NOMO-1 (cell line): ENCODE measurements at regions not wholly inside any gene's neighbourhood (a gene's known extent, or its start where the extent isn't known, plus 50 kb on each side); places are given as distances from the start of the nearest gene placed in this dataset.

ENCODE experiments used
- DNase-seq, 2 experiments: peaks; one replicate each; lab custom pipeline; 2025; ENCODE audit not compliant: unreplicated experiment in 2 of 2; lab: John Stamatoyannopoulos, UW

- DNase-seq = no peak
These were observed 146.7 kb upstream of the VANGL1 start for GRCh38 chr1:115495111-115495510.

- no peak for DNase-seq
These were observed 147.9 kb upstream of the VANGL1 start for GRCh38 chr1:115493834-115494233.

GRCh38 chr1:115492880-115493279 lies 148.9 kb upstream of the VANGL1 start:
- no peak for DNase-seq

GRCh38 chr1:115492019-115492595 lies 149.7 kb upstream of the VANGL1 start:
- DNase-seq = no peak

GRCh38 chr1:115491298-115492018 lies 150.3 kb upstream of the VANGL1 start:
- DNase-seq = no peak

GRCh38 chr1:115479055-115479482 lies 141.0 kb upstream of the NGF start:
- no peak for DNase-seq

- DNase-seq = no peak
These were observed 139.0 kb upstream of the NGF start for GRCh38 chr1:115477071-115477470.

- DNase-seq = no peak
These were observed 138.6 kb upstream of the NGF start for GRCh38 chr1:115476616-115477015.

GRCh38 chr1:115475901-115476300 lies 137.9 kb upstream of the NGF start:
- no peak for DNase-seq

- DNase-seq = no peak
These were observed 137.2 kb upstream of the NGF start for GRCh38 chr1:115475252-115475651.

GRCh38 chr1:115473986-115474565 lies 136.0 kb upstream of the NGF start:
- no peak for DNase-seq

GRCh38 chr1:115469703-115470476 lies 131.8 kb upstream of the NGF start:
- peak; percentile 13 to 23 for DNase-seq

GRCh38 chr1:115467790-115468189 lies 129.7 kb upstream of the NGF start:
- no peak for DNase-seq

- no peak for DNase-seq
These were observed 129.1 kb upstream of the NGF start for GRCh38 chr1:115467196-115467595.

GRCh38 chr1:115466433-115466832 lies 128.4 kb upstream of the NGF start:
- DNase-seq = no peak

GRCh38 chr1:115465802-115466363 lies 127.8 kb upstream of the NGF start:
- no peak for DNase-seq

GRCh38 chr1:115463347-115463746 lies 125.3 kb upstream of the NGF start:
- DNase-seq = no peak

GRCh38 chr1:115462566-115463076 lies 124.6 kb upstream of the NGF start:
- DNase-seq = no peak

GRCh38 chr1:115461526-115461925 lies 123.5 kb upstream of the NGF start:
- DNase-seq = no peak

GRCh38 chr1:115459161-115459560 lies 121.1 kb upstream of the NGF start:
- no peak for DNase-seq
